SK-MEL-5 (cell line): ENCODE measurements at regions not wholly inside any gene's neighbourhood (a gene's known extent, or its start where the extent isn't known, plus 50 kb on each side); places are given as distances from the start of the nearest gene placed in this dataset.

Experiments
- DNase-seq: peaks from one replicate; pipeline ENCODE4 v3.0.0-alpha.2; 2016; ENCODE audit warnings: low read depth, low spot score
- in situ Hi-C: cut with HindIII; loops from 2 replicates; pipeline ENCODE4 v1.10.0; 2016; ENCODE audit warnings: low sequenced_read_pairs, high pct_unique_total_duplicates, low pct_unique_long_range_greater_than_20kb

GRCh38 chr11:122062763-122063162 lies 53.3 kb downstream of the BLID start:
- no peak for DNase-seq
- in situ Hi-C loops, result no loop called here

- DNase-seq, result no peak
- in situ Hi-C loops, result no loop called here
Measured at GRCh38 chr11:122059565-122059964, 56.5 kb downstream of the BLID start.

- no peak for DNase-seq
- in situ Hi-C loops, result no loop called here
Measured at GRCh38 chr11:122050021-122050690, 65.9 kb downstream of the BLID start.

- in situ Hi-C loops, result no loop called here
Measured at GRCh38 chr11:122048401-122048800, 67.6 kb downstream of the BLID start.

GRCh38 chr11:122046846-122047245 lies 69.2 kb downstream of the BLID start:
- in situ Hi-C loops, result no loop called here
- DNase-seq, result no peak

More at GRCh38 chr11:122048401-122048800, 67.6 kb downstream of the BLID start:
- DNase-seq, result no peak

- no peak for DNase-seq
- in situ Hi-C loops, result no loop called here
Measured at GRCh38 chr11:122046438-122046837, 69.6 kb downstream of the BLID start.

GRCh38 chr11:122045181-122045586 lies 70.8 kb downstream of the BLID start:
- in situ Hi-C loops, result no loop called here

GRCh38 chr11:122044086-122044485 lies 71.9 kb downstream of the BLID start:
- DNase-seq, result no peak
- in situ Hi-C loops, result no loop called here

More at GRCh38 chr11:122045181-122045586, 70.8 kb downstream of the BLID start:
- DNase-seq, result no peak

GRCh38 chr11:122042981-122043380 lies 73.0 kb downstream of the BLID start:
- in situ Hi-C loops, result no loop called here
- no peak for DNase-seq

GRCh38 chr11:122040464-122040863 lies 75.6 kb downstream of the BLID start:
- in situ Hi-C loops, result no loop called here
- DNase-seq, result peak; percentile 11

- no peak for DNase-seq
- in situ Hi-C loops, result no loop called here
Measured at GRCh38 chr11:122038543-122038942, 77.5 kb downstream of the BLID start.

GRCh38 chr11:122037911-122038310 lies 78.1 kb downstream of the BLID start:
- in situ Hi-C loops, result no loop called here

GRCh38 chr11:122036493-122036892 lies 79.5 kb downstream of the BLID start:
- in situ Hi-C loops, result no loop called here

More at GRCh38 chr11:122037911-122038310, 78.1 kb downstream of the BLID start:
- no peak for DNase-seq

GRCh38 chr11:122036018-122036417 lies 80.0 kb downstream of the BLID start:
- no peak for DNase-seq
- in situ Hi-C loops, result no loop called here

More at GRCh38 chr11:122036493-122036892, 79.5 kb downstream of the BLID start:
- no peak for DNase-seq

GRCh38 chr11:122033631-122034030 lies 82.4 kb downstream of the BLID start:
- DNase-seq, result no peak
- in situ Hi-C loops, result no loop called here

GRCh38 chr11:122033193-122033592 lies 82.8 kb downstream of the BLID start:
- DNase-seq, result no peak
- in situ Hi-C loops, result no loop called here

- in situ Hi-C loops, result no loop called here
Measured at GRCh38 chr11:122032317-122032716, 83.7 kb downstream of the BLID start.

GRCh38 chr11:122031813-122032212 lies 84.2 kb downstream of the BLID start:
- in situ Hi-C loops, result no loop called here

More at GRCh38 chr11:122032317-122032716, 83.7 kb downstream of the BLID start:
- no peak for DNase-seq

GRCh38 chr11:122030286-122030685 lies 85.7 kb downstream of the BLID start:
- in situ Hi-C loops, result no loop called here
- DNase-seq, result no peak

More at GRCh38 chr11:122031813-122032212, 84.2 kb downstream of the BLID start:
- DNase-seq, result no peak
